DOHH2 (cell line): ENCODE measurements at regions not wholly inside any gene's neighbourhood (a gene's known extent, or its start where the extent isn't known, plus 50 kb on each side); places are given as distances from the start of the nearest gene placed in this dataset.

ENCODE experiments used
- CTCF ChIP-seq: fragments of 200-600 bp; sonication (generic); IDR thresholded peaks from one replicate; pipeline ENCODE4 v1.5.1; 2014; ENCODE audit warnings: antibody characterized with exemption, mild to moderate bottlenecking, low read depth, low read length; ENCODE audit not compliant: poor library complexity, severe bottlenecking
- EZH2phosphoT487 ChIP-seq: fragments of 200-600 bp; sonication (generic); IDR thresholded peaks from 2 replicates; pipeline ENCODE4 v1.6.1; 2017; ENCODE audit warnings: borderline replicate concordance, mild to moderate bottlenecking, antibody characterized with exemption, low read length, moderate library complexity, mixed read lengths

DNA sequence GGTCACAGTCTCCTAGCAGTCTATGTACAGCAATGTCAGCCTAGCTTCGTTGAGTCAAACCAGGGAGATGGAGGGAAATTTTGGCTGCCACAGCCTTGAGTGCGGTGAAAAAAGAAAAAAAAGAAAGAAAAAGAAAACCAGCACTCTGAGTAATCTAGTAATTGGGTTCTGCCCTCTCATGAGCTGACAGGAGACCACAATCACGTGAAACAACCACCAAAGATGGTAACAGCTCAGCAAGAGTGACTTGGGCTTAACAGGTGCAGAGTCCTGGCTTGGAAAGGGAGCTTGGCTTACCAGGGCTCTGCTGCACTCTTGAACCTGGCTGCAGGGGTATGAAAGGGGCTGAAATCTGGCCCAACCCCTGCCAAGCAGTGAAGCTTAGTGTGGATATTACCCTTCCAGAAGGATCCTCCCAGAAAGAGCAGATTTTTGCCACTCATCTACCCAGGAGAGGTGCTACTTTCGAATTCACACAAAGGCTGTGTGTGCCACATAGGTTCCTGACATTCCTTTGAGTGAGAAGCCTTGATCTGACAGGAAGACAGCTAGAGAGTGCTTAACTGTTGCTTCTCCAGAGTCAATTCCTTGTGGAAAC, 350.3 kb downstream of the PTTG2 start:
- TF ChIP-seq CTCF: no peak
- TF ChIP-seq EZH2phosphoT487: no peak
